K562 (cell line): ENCODE measurements at regions not wholly inside any gene's neighbourhood (a gene's known extent, or its start where the extent isn't known, plus 50 kb on each side); places are given as distances from the start of the nearest gene placed in this dataset.

Experiments used
- ATAC-seq: fragments of 200-7000 bp; cut with Tn5 transposase; 3 replicates; pipeline ENCODE4 v1.9.1; 2020; ENCODE audit warnings: moderate library complexity
- BruUV-seq: library from RNA; stranded (reverse); fragments of 400-500 nt; replicated peaks from 2 replicates; lab custom pipeline; 2021; lab: Mats Ljungman, UMichigan
- CTCF ChIA-PET: fragments of 300-600 bp; formaldehyde crosslinking; extraction: SDS; loops from one replicate; lab custom pipeline; 2021; ENCODE audit warnings: low intra/inter-chr PET ratio; lab: Yijun Ruan, JAX
- POLR2A ChIA-PET: fragments of 300-600, 350-650 bp; sonication (Branson Sonifier 250); formaldehyde crosslinking; extraction: SDS; loops from one replicate; lab custom pipeline; 2021; ENCODE audit warnings: antibody characterized with exemption, inconsistent platforms; lab: Yijun Ruan, JAX
- DNase-seq, 4 experiments: peaks; one replicate each; pipeline versions ENCODE4 v3.0.0 to v3.0.0-alpha.2; 2011 to 2018; ENCODE audit warnings: low spot score in 3 of 4, mixed read lengths in 3 of 4; ENCODE audit errors: extremely low read depth in 1 of 4
- FAIRE-seq: peaks from 2 replicates; lab custom pipeline; 2011; peaks lifted over from hg19 to GRCh38; lab: Jason Lieb, UNC
- H2AFZ ChIP-seq: 2 replicates; pipeline ENCODE4 v1.6.0; 2011; ENCODE audit warnings: low read depth, low read length, control low read depth, inconsistent platforms
- H3K27ac ChIP-seq: fragments of 200-600 bp; 3 replicates; pipeline ENCODE4 v1.8.0; 2011; ENCODE audit warnings: low read depth, mild to moderate bottlenecking, control low read depth, inconsistent platforms, low read length, moderate library complexity, mixed read lengths; ENCODE audit errors: extremely low read depth
- H3K27me3 ChIP-seq, 2 experiments: fragments of 300-600 bp in 1 of 2; 2 replicates in 1 of 2; 3 replicates in 1 of 2; pipeline versions ENCODE4 v1.6.0 to v1.8.0; 2011; ENCODE audit warnings: inconsistent platforms in 2 of 2, low read length in 2 of 2, mild to moderate bottlenecking in 1 of 2, mixed read lengths in 1 of 2, moderate library complexity in 1 of 2; ENCODE audit not compliant: control insufficient read depth in 2 of 2, insufficient read depth in 2 of 2
- H3K36me3 ChIP-seq: fragments of 300-600 bp; 3 replicates; pipeline ENCODE4 v1.8.0; 2011; ENCODE audit warnings: mild to moderate bottlenecking, low read length, inconsistent platforms; ENCODE audit not compliant: control insufficient read depth, insufficient read depth
- H3K4me1 ChIP-seq, 2 experiments: fragments of 200-600 bp in 1 of 2; replicated peaks in 1 of 2; 2 replicates in 1 of 2; 3 replicates in 1 of 2; pipeline versions ENCODE4 v1.5.1 to v1.8.0; 2011; ENCODE audit warnings: inconsistent platforms in 2 of 2, low read length in 2 of 2, mild to moderate bottlenecking in 1 of 2, mixed read lengths in 1 of 2, moderate library complexity in 1 of 2; ENCODE audit not compliant: control insufficient read depth in 2 of 2, insufficient read depth in 2 of 2
- H3K4me2 ChIP-seq: 2 replicates; pipeline ENCODE4 v1.6.1; 2011; ENCODE audit warnings: low read length, control low read depth, inconsistent platforms, mixed read lengths; ENCODE audit not compliant: insufficient read depth
- H3K4me3 ChIP-seq: fragments of 200-600 bp; sonication (generic), shearing (Covaris generic); 2 replicates; pipeline ENCODE4 v1.5.1; 2016; ENCODE audit warnings: control low read depth, inconsistent platforms
- H3K79me2 ChIP-seq: fragments of 200-600 bp; 3 replicates; pipeline ENCODE4 v1.8.0; 2011; ENCODE audit warnings: low read length, inconsistent platforms; ENCODE audit not compliant: control insufficient read depth, insufficient read depth
- H3K9ac ChIP-seq, 2 experiments: 2 replicates each; pipeline versions ENCODE4 v1.6.0 to v1.6.1; 2011; ENCODE audit warnings: low read depth in 2 of 2, low read length in 2 of 2, control low read depth in 1 of 2, inconsistent platforms in 1 of 2, mild to moderate bottlenecking in 1 of 2, mixed read lengths in 1 of 2; ENCODE audit not compliant: insufficient read depth in 1 of 2
- H3K9me1 ChIP-seq: one replicate; pipeline ENCODE4 v1.6.0; 2011; ENCODE audit warnings: inconsistent platforms, mild to moderate bottlenecking, low read length, moderate library complexity; ENCODE audit not compliant: control insufficient read depth, insufficient read depth
- H3K9me3 ChIP-seq: replicated peaks from 2 replicates; pipeline ENCODE4 v1.5.1; 2011; ENCODE audit warnings: low read depth, low read length, inconsistent platforms; ENCODE audit not compliant: control insufficient read depth, insufficient read depth
- H4K20me1 ChIP-seq: replicated peaks from 2 replicates; pipeline ENCODE4 v1.6.1; 2011; ENCODE audit warnings: low read length, inconsistent platforms, mixed read lengths; ENCODE audit not compliant: control insufficient read depth, insufficient read depth
- CBFA2T2 ChIP-seq: fragments of 450-650 bp; conservative IDR thresholded peaks from 2 replicates; pipeline ENCODE4 v1.6.1; 2017; ENCODE audit warnings: mild to moderate bottlenecking
- HCFC1 ChIP-seq: IDR thresholded peaks from 2 replicates; pipeline ENCODE4 v1.6.1; 2012; ENCODE audit warnings: low read depth, low read length, improper control_type of control experiment
- KAT8 ChIP-seq: fragments of 450-650 bp; IDR thresholded peaks from 2 replicates; pipeline ENCODE4 v1.6.1; 2016; ENCODE audit warnings: low read depth, mild to moderate bottlenecking
- NFIX ChIP-seq: fragments of 250-450 bp; sonication (Bioruptor Pico); IDR thresholded peaks from 2 replicates; pipeline ENCODE4 v1.4.0; 2020; ENCODE audit warnings: low read depth, mild to moderate bottlenecking, moderate library complexity
- NFRKB ChIP-seq: fragments of 450-650 bp; IDR thresholded peaks from 2 replicates; pipeline ENCODE4 v1.6.1; 2016; ENCODE audit warnings: low read depth
- RBFOX2 ChIP-seq: fragments of 200-400 bp; formaldehyde crosslinking; IDR thresholded peaks from 2 replicates; pipeline ENCODE4 v1.6.1; 2017; ENCODE audit warnings: low read depth, mild to moderate bottlenecking, low read length, moderate library complexity
- RBM14 ChIP-seq: fragments of 200-400 bp; formaldehyde crosslinking; IDR thresholded peaks from 2 replicates; pipeline ENCODE4 v1.6.1; 2018; ENCODE audit warnings: low read depth, mild to moderate bottlenecking, low read length, moderate library complexity, borderline replicate concordance; ENCODE audit not compliant: insufficient read depth
- SMAD3 ChIP-seq: fragments of 450-650 bp; formaldehyde crosslinking; conservative IDR thresholded peaks from 2 replicates; pipeline ENCODE4 v1.4.0; 2020; ENCODE audit warnings: mild to moderate bottlenecking
- WGBS: fragments of 100-300 bp; shearing (Covaris generic); methylation state at CpG from one replicate; pipeline ENCODE4 v1.1.6; 2016; ENCODE audit warnings: low coverage, mixed read lengths; ENCODE audit not compliant: insufficient coverage; ENCODE audit errors: missing lambda C conversion rate; 5-methylcytosine and 5-hydroxymethylcytosine counted together
- in situ Hi-C: fragments of 300-500 bp; cut with MboI; formaldehyde crosslinking; loops from 4 replicates; pipeline ENCODE4 v1.15.0; 2018; ENCODE audit warnings: inconsistent platforms, mixed read lengths
- intact Hi-C: fragments of 100-400 bp; cut with micrococcal nuclease; formaldehyde crosslinking; loops from 2 replicates; pipeline ENCODE4 v1.14.2; 2022
- TF ChIP-seq, protein P1 (sequence below): fragments of 250-450 bp; sonication (Bioruptor Pico); IDR thresholded peaks from 2 replicates; pipeline ENCODE4 v1.8.0; 2022; ENCODE audit warnings: inconsistent platforms, mild to moderate bottlenecking, moderate library complexity, borderline replicate concordance

DNA sequence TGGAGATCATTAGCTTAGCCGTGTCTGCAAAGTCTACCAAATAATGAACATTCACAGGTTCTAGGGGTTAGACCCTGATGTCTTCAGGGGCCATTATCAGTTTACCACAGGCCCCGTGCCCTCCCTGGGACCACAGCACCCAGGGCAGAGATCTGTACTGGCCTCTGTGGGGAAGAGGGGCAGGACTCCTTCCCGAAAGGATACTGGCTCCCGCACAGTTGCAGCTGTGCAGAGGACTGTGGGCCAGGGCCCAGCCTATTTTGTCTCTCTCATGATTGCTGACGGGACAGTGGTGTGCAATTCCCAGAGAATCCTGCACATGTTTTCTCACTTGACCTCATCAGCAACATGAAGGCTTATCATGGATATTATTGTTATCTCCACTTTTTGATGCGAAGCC lies 243.9 kb downstream of the GLRX3 start:
- no peak overlapping the region for H3K4me3 ChIP-seq
- BruUV-seq = no TSS peak
- H4K20me1 ChIP-seq = no peaks in the 10 kb centered on the region
- intact Hi-C loops (no loop called here), in situ Hi-C loops (no loop called here)
- TF ChIP-seq NFIX (CRISPR knock-in tag) (no peak), RBM14 (no peak), KAT8 (no peak), SMAD3 (CRISPR knock-in tag) (no peak)
- DNase-seq (no peak), FAIRE-seq (no peak), ATAC-seq (no peak)
- H2AFZ ChIP-seq = no peak overlapping the region
- no peaks in the 10 kb centered on the region for H3K79me2 ChIP-seq
- no peaks in the 10 kb centered on the region for H3K4me1 ChIP-seq
- 0% methylated on average over 3 of the region's 6 CpGs for WGBS
- no peaks in the 10 kb centered on the region for H3K9me1 ChIP-seq
- H3K27me3 ChIP-seq = no peaks in the 10 kb centered on the region; a peak in 1 of 5 replicates
- H3K36me3 ChIP-seq = no peaks in the 10 kb centered on the region
- ChIA-PET POLR2A (no interaction called here), CTCF (no interaction called here)
- H3K4me2 ChIP-seq = no peak overlapping the region
- H3K9ac ChIP-seq = no peak overlapping the region
- H3K27ac ChIP-seq = no peak overlapping the region
- no peaks in the 10 kb centered on the region for H3K9me3 ChIP-seq

DNA sequence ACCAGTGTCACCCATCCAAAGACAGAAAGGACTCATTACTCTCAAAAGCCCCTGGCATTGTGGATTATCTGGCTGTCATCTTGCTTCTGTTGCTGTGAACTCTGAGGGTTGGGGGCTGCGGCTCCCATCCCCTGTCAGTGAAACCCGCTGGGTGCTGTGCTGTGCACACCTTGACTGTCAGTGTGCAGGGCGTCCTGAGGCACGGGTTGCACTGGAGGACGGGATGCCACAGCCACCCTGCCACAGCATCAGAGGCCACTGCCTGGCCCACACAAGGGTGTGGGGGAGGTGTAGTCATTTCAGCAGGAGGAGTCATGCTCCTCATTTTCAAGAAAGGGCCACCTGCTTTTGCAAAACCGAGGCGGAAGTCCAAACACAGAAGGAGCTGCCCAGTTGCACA lies 245.8 kb downstream of the GLRX3 start:
- intact Hi-C loops = no loop called here
- Histone ChIP-seq H3K4me2 (no peak overlapping the region), H3K27ac (no peak overlapping the region), H2AFZ (no peak overlapping the region), H3K9me3 (no peaks in the 10 kb centered on the region), H3K36me3 (no peaks in the 10 kb centered on the region), H3K27me3 (no peaks in the 10 kb centered on the region; a peak in 1 of 5 replicates), H3K9ac (no peak overlapping the region), H3K9me1 (no peaks in the 10 kb centered on the region), H3K4me1 (no peaks in the 10 kb centered on the region), H4K20me1 (no peaks in the 10 kb centered on the region), H3K79me2 (no peaks in the 10 kb centered on the region), H3K4me3 (no peak overlapping the region)
- DNase-seq (no peak), ATAC-seq (no peak), FAIRE-seq (no peak)
- BruUV-seq = no TSS peak
- ChIA-PET POLR2A (no interaction called here), CTCF (no interaction called here)
- TF ChIP-seq CBFA2T2 (no peak), RBFOX2 (no peak), HCFC1 (no peak), NFRKB (no peak)
- TF ChIP-seq, protein P1, sequence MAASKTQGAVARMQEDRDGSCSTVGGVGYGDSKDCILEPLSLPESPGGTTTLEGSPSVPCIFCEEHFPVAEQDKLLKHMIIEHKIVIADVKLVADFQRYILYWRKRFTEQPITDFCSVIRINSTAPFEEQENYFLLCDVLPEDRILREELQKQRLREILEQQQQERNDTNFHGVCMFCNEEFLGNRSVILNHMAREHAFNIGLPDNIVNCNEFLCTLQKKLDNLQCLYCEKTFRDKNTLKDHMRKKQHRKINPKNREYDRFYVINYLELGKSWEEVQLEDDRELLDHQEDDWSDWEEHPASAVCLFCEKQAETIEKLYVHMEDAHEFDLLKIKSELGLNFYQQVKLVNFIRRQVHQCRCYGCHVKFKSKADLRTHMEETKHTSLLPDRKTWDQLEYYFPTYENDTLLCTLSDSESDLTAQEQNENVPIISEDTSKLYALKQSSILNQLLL (CRISPR knock-in tag) = no peak
- in situ Hi-C loops = no loop called here
- 0% methylated on average over 3 of the region's 7 CpGs for WGBS
